Gastroesophageal sphincter (tissue), 3 donors: ENCODE measurements at regions not wholly inside any gene's neighbourhood (a gene's known extent, or its start where the extent isn't known, plus 50 kb on each side); places are given as distances from the start of the nearest gene placed in this dataset.

Experiments
- CTCF ChIP-seq, 4 experiments: fragments of 200-600 bp in 2 of 4; fragments of 450-650 bp in 2 of 4; sonication (generic) in 1 of 4; IDR thresholded peaks; one replicate each; pipeline ENCODE4 v1.5.1; 2017 to 2019; ENCODE audit warnings: antibody characterized with exemption in 4 of 4, mild to moderate bottlenecking in 2 of 4, moderate library complexity in 2 of 4
- EP300 ChIP-seq: sonication (generic); formaldehyde crosslinking; IDR thresholded peaks from one replicate; pipeline ENCODE4 v1.6.1; 2017; ENCODE audit warnings: antibody characterized with exemption, mild to moderate bottlenecking
- POLR2A ChIP-seq, 2 donors: fragments of 450-650 bp; IDR thresholded peaks; one replicate each; pipeline ENCODE4 v1.6.1; 2017; ENCODE audit warnings: antibody characterized with exemption in 2 of 2, mild to moderate bottlenecking in 2 of 2, moderate library complexity in 1 of 2

- no peak for TF ChIP-seq EP300
- no peak for TF ChIP-seq CTCF (IDR thresholded peaks at IDR 0.05)
- no peak for TF ChIP-seq POLR2A (IDR thresholded peaks at IDR 0.05)
Measured at GRCh38 chr2:103119352-103119751, 357.5 kb downstream of the TMEM182 start.
